ENCODE measurements at regions not wholly inside any gene's neighbourhood (a gene's known extent, or its start where the extent isn't known, plus 50 kb on each side); places are given as distances from the start of the nearest gene placed in this dataset.
"Not testable (repeated sequence)": the region's sequence is repeated elsewhere in the genome, so short reads cannot be mapped to it uniquely, and the experiment has no call there.

- no peak overlapping the region for H3K27ac Mint-ChIP-seq
- ATAC-seq = no peak
Measured at GRCh38 chr3:23712656-23713559, 92.8 kb upstream of the UBE2E1 start.

GRCh38 chr3:23713641-23714040, 92.1 kb upstream of the UBE2E1 start:
- no peak overlapping the region for H3K27ac Mint-ChIP-seq
- no peaks in the 10 kb centered on the region for H3K9me3 Mint-ChIP-seq
- no peak for DNase-seq (ENCODE audit: low spot score in 2 of 2)
- H3K4me1 Mint-ChIP-seq = peaks cover 9% of the 10 kb centered on the region
- no peaks in the 10 kb centered on the region for H3K36me3 Mint-ChIP-seq
- no peak for ATAC-seq
- no peak overlapping the region for H3K4me3 Mint-ChIP-seq

More at GRCh38 chr3:23712656-23713559, 92.8 kb upstream of the UBE2E1 start:
- DNase-seq (ENCODE audit: low spot score in 2 of 2) = no peak
- peaks cover 9% of the 10 kb centered on the region for H3K4me1 Mint-ChIP-seq
- no peak overlapping the region for H3K4me3 Mint-ChIP-seq
- no peaks in the 10 kb centered on the region for H3K36me3 Mint-ChIP-seq
- H3K9me3 Mint-ChIP-seq = no peaks in the 10 kb centered on the region

- Mint-ChIP-seq H3K4me1 (no peaks in the 10 kb centered on the region), H3K36me3 (no peaks in the 10 kb centered on the region), H3K4me3 (no peak overlapping the region), H3K27ac (no peak overlapping the region), H3K9me3 (no peaks in the 10 kb centered on the region)
- DNase-seq (ENCODE audit: low spot score in 2 of 2) (no peak), ATAC-seq (no peak)
Measured at GRCh38 chr3:23720059-23720458, 85.7 kb upstream of the UBE2E1 start.

GRCh38 chr3:23720885-23721284, 84.9 kb upstream of the UBE2E1 start:
- no peaks in the 10 kb centered on the region for H3K4me1 Mint-ChIP-seq
- no peak for ATAC-seq
- H3K27ac Mint-ChIP-seq = no peak overlapping the region
- H3K36me3 Mint-ChIP-seq = no peaks in the 10 kb centered on the region
- no peak overlapping the region for H3K4me3 Mint-ChIP-seq
- H3K9me3 Mint-ChIP-seq = no peaks in the 10 kb centered on the region
- DNase-seq (ENCODE audit: low spot score in 2 of 2) = no peak

- no peak for ATAC-seq
- Mint-ChIP-seq H3K27ac (no peak overlapping the region), H3K36me3 (peaks cover 5% of the 10 kb centered on the region), H3K9me3 (no peaks in the 10 kb centered on the region), H3K4me3 (no peak overlapping the region), H3K4me1 (peaks cover 16% of the 10 kb centered on the region)
- DNase-seq (ENCODE audit: low spot score in 2 of 2) = no peak
Measured at GRCh38 chr3:23723141-23723540, 82.6 kb upstream of the UBE2E1 start.

GRCh38 chr3:23723930-23724329, 81.8 kb upstream of the UBE2E1 start:
- no peak for DNase-seq (ENCODE audit: low spot score in 2 of 2)
- Mint-ChIP-seq H3K9me3 (no peaks in the 10 kb centered on the region), H3K27ac (no peak overlapping the region), H3K4me1 (peaks cover 21% of the 10 kb centered on the region), H3K4me3 (no peak overlapping the region), H3K36me3 (peaks cover 5% of the 10 kb centered on the region)
- ATAC-seq = no peak

GRCh38 chr3:23726811-23727548, 78.8 kb upstream of the UBE2E1 start:
- peaks cover 5% of the 10 kb centered on the region for H3K36me3 Mint-ChIP-seq
- no peak overlapping the region for H3K4me3 Mint-ChIP-seq
- ATAC-seq = peak; percentile 97

GRCh38 chr3:23728601-23729117, 77.1 kb upstream of the UBE2E1 start:
- H3K4me3 Mint-ChIP-seq = no peak overlapping the region
- H3K9me3 Mint-ChIP-seq = no peaks in the 10 kb centered on the region
- DNase-seq (ENCODE audit: low spot score in 2 of 2) (no peak), ATAC-seq (no peak)
- H3K27ac Mint-ChIP-seq = no peak overlapping the region
- peaks cover 21% of the 10 kb centered on the region for H3K4me1 Mint-ChIP-seq
- peaks cover 5% of the 10 kb centered on the region for H3K36me3 Mint-ChIP-seq

More at GRCh38 chr3:23726811-23727548, 78.8 kb upstream of the UBE2E1 start:
- no peak overlapping the region for H3K27ac Mint-ChIP-seq
- H3K9me3 Mint-ChIP-seq = no peaks in the 10 kb centered on the region
- peak in 1 of 2 donors; percentile 55 for DNase-seq (ENCODE audit: low spot score in 2 of 2)
- peaks cover 21% of the 10 kb centered on the region for H3K4me1 Mint-ChIP-seq

GRCh38 chr3:23729362-23729761, 76.4 kb upstream of the UBE2E1 start:
- not testable (repeated sequence) for H3K27ac Mint-ChIP-seq, H3K4me3 Mint-ChIP-seq

GRCh38 chr3:23734481-23734880, 71.3 kb upstream of the UBE2E1 start:
- ATAC-seq = no peak
- no peak overlapping the region for H3K4me3 Mint-ChIP-seq
- H3K9me3 Mint-ChIP-seq = no peaks in the 10 kb centered on the region
- no peaks in the 10 kb centered on the region for H3K36me3 Mint-ChIP-seq
- DNase-seq (ENCODE audit: low spot score in 2 of 2) = no peak
- no peaks in the 10 kb centered on the region for H3K4me1 Mint-ChIP-seq
- H3K27ac Mint-ChIP-seq = no peak overlapping the region

More at GRCh38 chr3:23729362-23729761, 76.4 kb upstream of the UBE2E1 start:
- not testable (repeated sequence) for ATAC-seq; DNase-seq (ENCODE audit: low spot score in 2 of 2); H3K36me3 Mint-ChIP-seq; H3K9me3 Mint-ChIP-seq
- H3K4me1 Mint-ChIP-seq = peaks cover 21% of the 10 kb centered on the region

- Mint-ChIP-seq H3K36me3 (no peaks in the 10 kb centered on the region), H3K4me3 (no peak overlapping the region), H3K27ac (no peak overlapping the region), H3K4me1 (no peaks in the 10 kb centered on the region), H3K9me3 (no peaks in the 10 kb centered on the region)
- no peak for ATAC-seq
- no peak for DNase-seq (ENCODE audit: low spot score in 2 of 2)
Measured at GRCh38 chr3:23735062-23735461, 70.7 kb upstream of the UBE2E1 start.

GRCh38 chr3:23735535-23736326, 70.0 kb upstream of the UBE2E1 start:
- DNase-seq (ENCODE audit: low spot score in 2 of 2) (no peak), ATAC-seq (no peak)
- Mint-ChIP-seq H3K36me3 (peaks cover 5% of the 10 kb centered on the region), H3K27ac (peak overlapping the region; percentile 17), H3K9me3 (no peaks in the 10 kb centered on the region), H3K4me1 (peaks cover 5% of the 10 kb centered on the region), H3K4me3 (no peak overlapping the region)

- ATAC-seq (no peak), DNase-seq (ENCODE audit: low spot score in 2 of 2) (no peak)
- peaks cover 6% of the 10 kb centered on the region for H3K36me3 Mint-ChIP-seq
- H3K9me3 Mint-ChIP-seq = no peaks in the 10 kb centered on the region
- H3K4me3 Mint-ChIP-seq = no peak overlapping the region
- peaks cover 11% of the 10 kb centered on the region for H3K4me1 Mint-ChIP-seq
- no peak overlapping the region for H3K27ac Mint-ChIP-seq
Measured at GRCh38 chr3:23738944-23739343, 66.8 kb upstream of the UBE2E1 start.

- Mint-ChIP-seq H3K4me3 (no peak overlapping the region), H3K9me3 (no peaks in the 10 kb centered on the region), H3K36me3 (peaks cover 6% of the 10 kb centered on the region), H3K27ac (no peak overlapping the region), H3K4me1 (peaks cover 11% of the 10 kb centered on the region)
- DNase-seq (ENCODE audit: low spot score in 2 of 2) (no peak), ATAC-seq (no peak)
Measured at GRCh38 chr3:23739536-23739935, 66.2 kb upstream of the UBE2E1 start.

GRCh38 chr3:23740517-23740965, 65.2 kb upstream of the UBE2E1 start:
- Mint-ChIP-seq H3K4me3 (no peak overlapping the region), H3K36me3 (peaks cover 6% of the 10 kb centered on the region), H3K4me1 (peaks cover 11% of the 10 kb centered on the region), H3K9me3 (no peaks in the 10 kb centered on the region), H3K27ac (peak overlapping the region; percentile 12)
- DNase-seq (ENCODE audit: low spot score in 2 of 2) (peak in 1 of 2 donors; percentile 70), ATAC-seq (peak; percentile 98)
